Thyroid gland (tissue), 4 donors: ENCODE measurements at regions not wholly inside any gene's neighbourhood (a gene's known extent, or its start where the extent isn't known, plus 50 kb on each side); places are given as distances from the start of the nearest gene placed in this dataset.
A peak's percentile ranks its signal among the peaks of the same experiment; 100 is the strongest.

Experiments used
- DNase-seq, 2 donors: peaks; one replicate each; pipeline ENCODE4 v3.0.0-alpha.2; 2019
- H3K27ac ChIP-seq, 3 donors: fragments of 200-600 bp; sonication (generic); 1 replicate in 2 of 3; 2 replicates in 1 of 3; pipeline ENCODE4 v1.5.1; 2016 to 2019; ENCODE audit warnings: mild to moderate bottlenecking in 1 of 3, moderate library complexity in 1 of 3
- H3K27me3 ChIP-seq: fragments of 200-600 bp; sonication (generic); one replicate; pipeline ENCODE4 v1.5.1; 2019
- H3K36me3 ChIP-seq, 2 donors: fragments of 200-600 bp; sonication (generic); one replicate each; pipeline ENCODE4 v1.5.1; 2016 to 2019
- H3K4me1 ChIP-seq, 2 donors: fragments of 200-600 bp; sonication (generic); one replicate each; pipeline ENCODE4 v1.5.1; 2017 to 2019
- H3K4me3 ChIP-seq, 3 donors: fragments of 200-600 bp; sonication (generic); replicated peaks in 1 of 3; 1 replicate in 2 of 3; 2 replicates in 1 of 3; pipeline ENCODE4 v1.5.1; 2016; ENCODE audit warnings: mild to moderate bottlenecking in 1 of 3
- H3K9me3 ChIP-seq: fragments of 200-600 bp; sonication (generic); one replicate; pipeline ENCODE4 v1.5.1; 2017
- POLR2A ChIP-seq, 2 donors: fragments of 450-650 bp; IDR thresholded peaks; one replicate each; pipeline ENCODE4 v1.6.1; 2017; ENCODE audit warnings: antibody characterized with exemption in 2 of 2, mild to moderate bottlenecking in 2 of 2, moderate library complexity in 1 of 2
- WGBS, 2 donors: methylation state at CpG; one replicate each; pipeline ENCODE4 v1.1.5; 2017; 5-methylcytosine and 5-hydroxymethylcytosine counted together
- intact Hi-C: fragments of 100-400 bp; cut with DNase I; formaldehyde crosslinking; loops from one replicate; pipeline ENCODE4 v1.15.1; 2023
- TF ChIP-seq, protein P1 (sequence below), 6 experiments: fragments of 200-600 bp in 3 of 6; fragments of 450-650 bp in 3 of 6; sonication (generic) in 3 of 6; IDR thresholded peaks; one replicate each; pipeline ENCODE4 v1.5.1; 2016 to 2019; ENCODE audit warnings: antibody characterized with exemption in 6 of 6, mild to moderate bottlenecking in 2 of 6, inconsistent platforms in 1 of 6, moderate library complexity in 1 of 6

GRCh38 chr3:159800434-159801155, 188.0 kb upstream of the IL12A start:
- 63 to 89% methylated on average over 6 of the region's 6 CpGs for WGBS, 2 donors
- Histone ChIP-seq H3K27ac (no peak overlapping the region), H3K4me3 (no peak overlapping the region), H3K4me1 (peaks cover 6 to 15% of the 10 kb centered on the region in 2 donors), H3K27me3 (no peaks in the 10 kb centered on the region), H3K36me3 (no peaks in the 10 kb centered on the region), H3K9me3 (no peaks in the 10 kb centered on the region)
- DNase-seq = peak in 1 of 2 donors; percentile 12
- no peak for TF ChIP-seq POLR2A (IDR thresholded peaks at IDR 0.05)
- TF ChIP-seq, protein P1, sequence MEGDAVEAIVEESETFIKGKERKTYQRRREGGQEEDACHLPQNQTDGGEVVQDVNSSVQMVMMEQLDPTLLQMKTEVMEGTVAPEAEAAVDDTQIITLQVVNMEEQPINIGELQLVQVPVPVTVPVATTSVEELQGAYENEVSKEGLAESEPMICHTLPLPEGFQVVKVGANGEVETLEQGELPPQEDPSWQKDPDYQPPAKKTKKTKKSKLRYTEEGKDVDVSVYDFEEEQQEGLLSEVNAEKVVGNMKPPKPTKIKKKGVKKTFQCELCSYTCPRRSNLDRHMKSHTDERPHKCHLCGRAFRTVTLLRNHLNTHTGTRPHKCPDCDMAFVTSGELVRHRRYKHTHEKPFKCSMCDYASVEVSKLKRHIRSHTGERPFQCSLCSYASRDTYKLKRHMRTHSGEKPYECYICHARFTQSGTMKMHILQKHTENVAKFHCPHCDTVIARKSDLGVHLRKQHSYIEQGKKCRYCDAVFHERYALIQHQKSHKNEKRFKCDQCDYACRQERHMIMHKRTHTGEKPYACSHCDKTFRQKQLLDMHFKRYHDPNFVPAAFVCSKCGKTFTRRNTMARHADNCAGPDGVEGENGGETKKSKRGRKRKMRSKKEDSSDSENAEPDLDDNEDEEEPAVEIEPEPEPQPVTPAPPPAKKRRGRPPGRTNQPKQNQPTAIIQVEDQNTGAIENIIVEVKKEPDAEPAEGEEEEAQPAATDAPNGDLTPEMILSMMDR (IDR thresholded peaks at IDR 0.05) = no peak
- intact Hi-C loops = loop anchor here (10.0 kb wide), 2 partner anchors 186 to 546 kb away; no protein-coding TSS in a partner anchor

DNA sequence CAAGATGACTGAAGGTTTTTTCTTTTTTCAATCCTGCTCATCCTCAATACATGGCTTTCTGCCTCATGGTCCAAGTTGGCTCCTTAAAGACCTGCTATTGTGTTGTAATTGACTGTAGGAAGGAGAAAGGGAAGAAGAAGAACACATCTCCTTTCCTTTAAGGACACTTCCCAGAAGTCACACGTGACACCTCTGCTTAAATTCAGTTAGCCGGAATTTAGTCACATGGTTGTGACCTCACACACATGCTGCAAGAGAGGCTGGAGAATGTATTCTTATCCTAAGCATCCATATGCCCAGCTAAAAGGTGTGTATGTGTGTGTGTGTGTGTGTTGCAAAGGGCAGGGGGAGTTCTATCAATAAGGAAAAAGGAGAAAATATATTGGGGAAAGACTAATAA, 185.8 kb upstream of the IL12A start:
- peaks cover 4 to 15% of the 10 kb centered on the region in 2 donors for H3K4me1 ChIP-seq

DNA sequence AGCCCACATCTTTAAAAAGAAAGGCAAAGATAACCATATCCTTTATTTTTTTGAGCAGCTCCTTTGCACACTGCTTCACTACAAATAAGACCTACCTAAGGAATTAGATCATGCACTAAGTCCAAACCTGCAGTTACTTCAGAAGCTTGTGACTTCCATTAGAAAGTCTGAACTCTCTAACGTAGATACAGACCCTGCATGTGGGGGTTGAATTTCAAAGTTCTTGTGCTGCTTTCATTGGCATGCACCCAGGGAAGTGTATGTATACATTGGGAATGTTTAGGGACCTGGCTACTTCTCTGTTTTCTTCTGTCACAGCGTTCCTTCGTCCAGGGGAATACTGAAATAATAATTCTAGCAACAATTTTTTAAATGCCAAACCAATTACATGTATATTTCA, 185.2 kb upstream of the IL12A start:
- Histone ChIP-seq H3K36me3 (no peaks in the 10 kb centered on the region), H3K4me3 (no peak overlapping the region), H3K9me3 (no peaks in the 10 kb centered on the region), H3K27ac (no peak overlapping the region), H3K4me1 (peaks cover 0 to 13% of the 10 kb centered on the region in 2 donors), H3K27me3 (no peaks in the 10 kb centered on the region)
- WGBS, 2 donors = 64 to 71% methylated on average over 3 of the region's 3 CpGs
- intact Hi-C loops = loop anchor here (10.0 kb wide), 2 partner anchors 189 to 549 kb away; no protein-coding TSS in a partner anchor
- DNase-seq = no peak
- TF ChIP-seq, protein P1 (IDR thresholded peaks at IDR 0.05) = no peak
- no peak for TF ChIP-seq POLR2A (IDR thresholded peaks at IDR 0.05)

More for the DNA sequence above, 185.8 kb upstream of the IL12A start:
- Histone ChIP-seq H3K4me3 (no peak overlapping the region), H3K36me3 (no peaks in the 10 kb centered on the region), H3K27ac (no peak overlapping the region), H3K9me3 (no peaks in the 10 kb centered on the region), H3K27me3 (no peaks in the 10 kb centered on the region)
- WGBS, 2 donors = 88 to 91% methylated on average over 2 of the region's 2 CpGs
- intact Hi-C loops = loop anchor here (10.0 kb wide), 2 partner anchors 188 to 548 kb away; no protein-coding TSS in a partner anchor
- TF ChIP-seq, protein P1 (IDR thresholded peaks at IDR 0.05) = no peak
- no peak for TF ChIP-seq POLR2A (IDR thresholded peaks at IDR 0.05)
- DNase-seq = no peak

DNA sequence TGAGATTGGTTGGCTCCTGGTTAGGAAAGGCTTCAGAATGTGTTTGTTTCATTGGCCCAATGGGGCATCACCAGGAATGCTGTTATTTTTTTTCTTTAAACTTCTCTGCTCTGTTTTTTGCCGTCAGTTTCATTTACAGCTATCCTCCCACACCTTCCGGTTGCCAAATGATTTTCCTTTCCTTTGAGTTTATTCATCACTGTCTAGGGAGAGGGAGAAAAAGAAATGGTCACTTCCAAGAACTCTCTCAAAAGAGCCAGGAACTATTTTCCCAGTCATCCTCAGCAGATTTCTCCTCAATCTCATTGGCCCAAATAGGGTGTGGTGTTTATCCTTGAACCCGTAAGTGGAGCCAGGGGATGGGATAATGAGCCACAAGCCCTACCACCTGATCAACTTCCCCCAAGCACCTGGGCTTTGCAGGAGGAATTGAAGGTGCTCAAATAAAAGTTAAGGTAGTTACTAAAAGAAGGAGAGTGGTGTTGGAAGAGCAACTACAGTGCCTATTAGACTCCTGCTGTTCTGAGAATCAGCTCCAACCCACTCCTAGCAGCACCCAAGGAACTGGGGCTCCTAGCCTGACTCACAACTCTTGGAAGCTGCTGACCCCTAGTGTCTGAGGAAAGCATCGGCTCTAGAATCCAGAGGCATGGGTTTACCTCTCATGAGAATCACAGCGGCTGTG, 183.8 kb upstream of the IL12A start:
- intact Hi-C loops = loop anchor here (10.0 kb wide), 2 partner anchors 190 to 550 kb away; no protein-coding TSS in a partner anchor
- Histone ChIP-seq H3K4me1 (no peaks in the 10 kb centered on the region), H3K4me3 (no peak overlapping the region)

More for the DNA sequence above, 183.8 kb upstream of the IL12A start:
- TF ChIP-seq POLR2A (IDR thresholded peaks at IDR 0.05) = no peak
- TF ChIP-seq, protein P1 (IDR thresholded peaks at IDR 0.05) = peak; percentile 43 to 91 (median 86)
- DNase-seq = peak; percentile 65 to 68
- H3K9me3 ChIP-seq = no peaks in the 10 kb centered on the region
- H3K27me3 ChIP-seq = no peaks in the 10 kb centered on the region
- no peaks in the 10 kb centered on the region for H3K36me3 ChIP-seq
- WGBS, 2 donors = 52% methylated on average over 5 of the region's 5 CpGs
- H3K27ac ChIP-seq = no peak overlapping the region
